HEK293T (cell line): ENCODE measurements at regions not wholly inside any gene's neighbourhood (a gene's known extent, or its start where the extent isn't known, plus 50 kb on each side); places are given as distances from the start of the nearest gene placed in this dataset.

Experiments used
- CTCF ChIA-PET: fragments of 350-600 bp; formaldehyde crosslinking; extraction: SDS; loops from one replicate; lab custom pipeline; 2021; ENCODE audit warnings: antibody characterized with exemption, inconsistent platforms; lab: Yijun Ruan, JAX
- POLR2A ChIA-PET: fragments of 350-600 bp; formaldehyde crosslinking; extraction: SDS; loops from one replicate; lab custom pipeline; 2020; ENCODE audit warnings: antibody characterized with exemption, inconsistent platforms; lab: Yijun Ruan, JAX
- DNase-seq: peaks from one replicate; pipeline ENCODE4 v3.0.0; 2012; ENCODE audit warnings: mixed read lengths; ENCODE audit errors: extremely low spot score
- ARNT ChIP-seq: fragments of 450-650 bp; IDR thresholded peaks from 2 replicates; pipeline ENCODE4 v1.6.1; 2017; ENCODE audit warnings: mild to moderate bottlenecking
- BHLHE40 ChIP-seq: fragments of 450-650 bp; IDR thresholded peaks from 2 replicates; pipeline ENCODE4 v1.6.1; 2016; ENCODE audit warnings: mild to moderate bottlenecking, moderate library complexity, borderline replicate concordance
- CTBP1 ChIP-seq: fragments of 450-650 bp; IDR thresholded peaks from 2 replicates; pipeline ENCODE4 v1.6.1; 2016; ENCODE audit warnings: borderline replicate concordance
- ELF4 ChIP-seq: fragments of 450-650 bp; IDR thresholded peaks from 2 replicates; pipeline ENCODE4 v1.6.1; 2017; ENCODE audit warnings: antibody characterized with exemption
- FOXA1 ChIP-seq: fragments of 450-650 bp; IDR thresholded peaks from 2 replicates; pipeline ENCODE4 v1.6.1; 2016; ENCODE audit warnings: mild to moderate bottlenecking
- FOXK2 ChIP-seq: fragments of 450-650 bp; IDR thresholded peaks from 2 replicates; pipeline ENCODE4 v1.6.1; 2016; ENCODE audit warnings: mild to moderate bottlenecking
- FOXM1 ChIP-seq: fragments of 450-650 bp; IDR thresholded peaks from 2 replicates; pipeline ENCODE4 v1.6.1; 2017; ENCODE audit warnings: mild to moderate bottlenecking, borderline replicate concordance
- HDGF ChIP-seq: fragments of 450-650 bp; IDR thresholded peaks from 2 replicates; pipeline ENCODE4 v1.6.1; 2017; ENCODE audit warnings: antibody characterized with exemption, borderline replicate concordance
- L3MBTL2 ChIP-seq: fragments of 450-650 bp; conservative IDR thresholded peaks from 2 replicates; pipeline ENCODE4 v1.6.1; 2016; ENCODE audit warnings: mild to moderate bottlenecking
- LEF1 ChIP-seq: fragments of 450-650 bp; IDR thresholded peaks from 2 replicates; pipeline ENCODE4 v1.6.1; 2017; ENCODE audit warnings: mild to moderate bottlenecking, borderline replicate concordance
- NFRKB ChIP-seq: fragments of 450-650 bp; IDR thresholded peaks from 2 replicates; pipeline ENCODE4 v1.6.1; 2016; ENCODE audit warnings: mild to moderate bottlenecking, moderate library complexity
- PKNOX1 ChIP-seq: fragments of 450-650 bp; IDR thresholded peaks from 2 replicates; pipeline ENCODE4 v1.6.1; 2016
- SP1 ChIP-seq: fragments of 450-650 bp; IDR thresholded peaks from 2 replicates; pipeline ENCODE4 v1.6.1; 2017
- SUZ12 ChIP-seq: fragments of 450-650 bp; IDR thresholded peaks from 2 replicates; pipeline ENCODE4 v1.6.1; 2016; ENCODE audit warnings: mild to moderate bottlenecking
- TARDBP ChIP-seq: fragments of 450-650 bp; IDR thresholded peaks from 2 replicates; pipeline ENCODE4 v1.6.1; 2016
- ZNF384 ChIP-seq: fragments of 450-650 bp; IDR thresholded peaks from 2 replicates; pipeline ENCODE4 v1.6.1; 2016

GRCh38 chr7:40977533-40977932, 725.4 kb downstream of the INHBA start:
- ChIA-PET CTCF (interaction anchor here (0.7 kb wide), 1 partner anchor 745 kb away, joined by 3 read pairs; no protein-coding TSS in a partner anchor), POLR2A (no interaction called here)
- TF ChIP-seq CTBP1 (no peak), FOXA1 (no peak), FOXK2 (no peak), HDGF (no peak), FOXM1 (no peak), ZNF384 (no peak), SUZ12 (no peak), LEF1 (no peak), PKNOX1 (no peak), NFRKB (no peak), L3MBTL2 (no peak), ARNT (no peak), SP1 (no peak), BHLHE40 (no peak), TARDBP (no peak), ELF4 (no peak)
- DNase-seq, result no peak

GRCh38 chr7:40972426-40972825, 730.5 kb downstream of the INHBA start:
- CTCF ChIA-PET, result no interaction called here
- no peak for TF ChIP-seq ARNT
- no peak for TF ChIP-seq NFRKB
- TF ChIP-seq SUZ12, result no peak
- no peak for DNase-seq
- POLR2A ChIA-PET, result no interaction called here

GRCh38 chr7:40969641-40970040, 733.2 kb downstream of the INHBA start:
- DNase-seq, result no peak
- POLR2A ChIA-PET, result no interaction called here

GRCh38 chr7:40966693-40967092, 736.2 kb downstream of the INHBA start:
- TF ChIP-seq FOXM1 (no peak), CTBP1 (no peak), NFRKB (no peak), ELF4 (no peak), ARNT (no peak), LEF1 (no peak), FOXA1 (no peak), SUZ12 (no peak), BHLHE40 (no peak), ZNF384 (no peak), PKNOX1 (no peak), FOXK2 (no peak), SP1 (no peak), HDGF (no peak), L3MBTL2 (no peak), TARDBP (no peak)
- DNase-seq, result no peak
- ChIA-PET CTCF (no interaction called here), POLR2A (no interaction called here)

More at GRCh38 chr7:40969641-40970040, 733.2 kb downstream of the INHBA start:
- CTCF ChIA-PET, result no interaction called here
- TF ChIP-seq ARNT (no peak), FOXM1 (no peak), FOXK2 (no peak), LEF1 (no peak), HDGF (no peak), CTBP1 (no peak), FOXA1 (no peak), ZNF384 (no peak), SP1 (no peak), L3MBTL2 (no peak), SUZ12 (no peak), NFRKB (no peak), PKNOX1 (no peak), ELF4 (no peak), BHLHE40 (no peak), TARDBP (no peak)

GRCh38 chr7:40965774-40966173, 737.1 kb downstream of the INHBA start:
- ChIA-PET CTCF (no interaction called here), POLR2A (no interaction called here)
- no peak for DNase-seq
- TF ChIP-seq NFRKB, result no peak
- TF ChIP-seq SUZ12, result no peak
- TF ChIP-seq LEF1, result no peak
- no peak for TF ChIP-seq TARDBP
- no peak for TF ChIP-seq FOXM1
- TF ChIP-seq ELF4, result no peak
- no peak for TF ChIP-seq SP1
- no peak for TF ChIP-seq ZNF384
- TF ChIP-seq ARNT, result no peak
- no peak for TF ChIP-seq HDGF
- no peak for TF ChIP-seq FOXK2
- no peak for TF ChIP-seq CTBP1

GRCh38 chr7:40965016-40965415, 737.9 kb downstream of the INHBA start:
- DNase-seq, result no peak
- CTCF ChIA-PET, result no interaction called here
- TF ChIP-seq BHLHE40, result no peak
- TF ChIP-seq ELF4, result no peak
- no peak for TF ChIP-seq FOXK2
- no peak for TF ChIP-seq CTBP1
- no peak for TF ChIP-seq FOXM1
- TF ChIP-seq PKNOX1, result no peak
- TF ChIP-seq LEF1, result no peak
- no peak for TF ChIP-seq FOXA1
- no peak for TF ChIP-seq SUZ12
- TF ChIP-seq NFRKB, result no peak
- no peak for TF ChIP-seq L3MBTL2
- no peak for TF ChIP-seq ARNT
- no peak for TF ChIP-seq SP1
- TF ChIP-seq HDGF, result no peak
- no peak for TF ChIP-seq TARDBP
- TF ChIP-seq ZNF384, result no peak
- POLR2A ChIA-PET, result no interaction called here
